GM12874 (cell line): ENCODE measurements at regions not wholly inside any gene's neighbourhood (a gene's known extent, or its start where the extent isn't known, plus 50 kb on each side); places are given as distances from the start of the nearest gene placed in this dataset.

Experiments used
- CTCF ChIP-seq: IDR thresholded peaks from 2 replicates; pipeline ENCODE4 v1.5.1; 2011; ENCODE audit warnings: low read depth, mild to moderate bottlenecking, control low read depth, low read length, moderate library complexity; ENCODE audit not compliant: insufficient read depth

- TF ChIP-seq CTCF, result no peak
Observed at GRCh38 chr2:122663620-122664019, 908.2 kb downstream of the TSN start.

- TF ChIP-seq CTCF, result no peak
Observed at GRCh38 chr2:122669627-122670026, 914.2 kb downstream of the TSN start.

- TF ChIP-seq CTCF, result no peak
Observed at GRCh38 chr2:122670897-122671296, 915.4 kb downstream of the TSN start.

- TF ChIP-seq CTCF, result no peak
Observed at GRCh38 chr2:122680662-122681061, 925.2 kb downstream of the TSN start.

- no peak for TF ChIP-seq CTCF
Observed at GRCh38 chr2:122681626-122682025, 926.2 kb downstream of the TSN start.

GRCh38 chr2:122682356-122682755 is 926.9 kb downstream of the TSN start:
- no peak for TF ChIP-seq CTCF

- no peak for TF ChIP-seq CTCF
Observed at GRCh38 chr2:122683018-122683417, 927.6 kb downstream of the TSN start.
